ENCODE measurements at regions not wholly inside any gene's neighbourhood (a gene's known extent, or its start where the extent isn't known, plus 50 kb on each side); places are given as distances from the start of the nearest gene placed in this dataset.

GRCh38 chr18:75558790-75559189 is 131.3 kb upstream of the SMIM21 start:
- no peak for DNase-seq

- no peak for DNase-seq
Measured at GRCh38 chr18:75556841-75557240, 129.3 kb upstream of the SMIM21 start.

GRCh38 chr18:75554644-75555185 is 127.2 kb upstream of the SMIM21 start:
- no peak for DNase-seq

GRCh38 chr18:75554176-75554575 is 126.7 kb upstream of the SMIM21 start:
- no peak for DNase-seq

- no peak for DNase-seq
Measured at GRCh38 chr18:75553021-75553420, 125.5 kb upstream of the SMIM21 start.

- DNase-seq: no peak
Measured at GRCh38 chr18:75551071-75551470, 123.6 kb upstream of the SMIM21 start.

GRCh38 chr18:75548353-75548905 is 120.9 kb upstream of the SMIM21 start:
- DNase-seq: no peak

- DNase-seq: no peak
Measured at GRCh38 chr18:75546964-75547363, 119.5 kb upstream of the SMIM21 start.

GRCh38 chr18:75545189-75545588 is 117.7 kb upstream of the SMIM21 start:
- DNase-seq: no peak

- no peak for DNase-seq
Measured at GRCh38 chr18:75544496-75544895, 117.0 kb upstream of the SMIM21 start.

- no peak for DNase-seq
Measured at GRCh38 chr18:75544051-75544481, 116.6 kb upstream of the SMIM21 start.

GRCh38 chr18:75538727-75539126 is 111.2 kb upstream of the SMIM21 start:
- no peak for DNase-seq

- DNase-seq: no peak
Measured at GRCh38 chr18:75533950-75534349, 106.4 kb upstream of the SMIM21 start.

GRCh38 chr18:75533209-75533608 is 105.7 kb upstream of the SMIM21 start:
- no peak for DNase-seq

- DNase-seq: no peak
Measured at GRCh38 chr18:75531851-75532459, 104.5 kb upstream of the SMIM21 start.

- no peak for DNase-seq
Measured at GRCh38 chr18:75531212-75531850, 103.8 kb upstream of the SMIM21 start.

GRCh38 chr18:75530566-75531211 is 103.2 kb upstream of the SMIM21 start:
- no peak for DNase-seq

- no peak for DNase-seq
Measured at GRCh38 chr18:75530118-75530517, 102.6 kb upstream of the SMIM21 start.

GRCh38 chr18:75529394-75529793 is 101.9 kb upstream of the SMIM21 start:
- DNase-seq: no peak

GRCh38 chr18:75527848-75528685 is 100.6 kb upstream of the SMIM21 start:
- no peak for DNase-seq

- no peak for DNase-seq
Measured at GRCh38 chr18:75526038-75526437, 98.5 kb upstream of the SMIM21 start.

GRCh38 chr18:75525331-75525730 is 97.8 kb upstream of the SMIM21 start:
- no peak for DNase-seq

- DNase-seq: no peak
Measured at GRCh38 chr18:75524841-75525240, 97.3 kb upstream of the SMIM21 start.
